Colonic mucosa (tissue), 4 donors: ENCODE measurements at regions not wholly inside any gene's neighbourhood (a gene's known extent, or its start where the extent isn't known, plus 50 kb on each side); places are given as distances from the start of the nearest gene placed in this dataset.
"Not testable (repeated sequence)": the region's sequence is repeated elsewhere in the genome, so short reads cannot be mapped to it uniquely, and the experiment has no call there.

ENCODE experiments used
- DNase-seq: peaks from one replicate; pipeline ENCODE4 v3.0.0-alpha.2; 2020
- H3K27ac ChIP-seq: fragments of 200-600 bp; one replicate; pipeline ENCODE4 v1.8.0; 2021
- H3K27me3 ChIP-seq: fragments of 200-600 bp; one replicate; pipeline ENCODE4 v1.8.0; 2021
- H3K36me3 ChIP-seq: fragments of 200-600 bp; one replicate; pipeline ENCODE4 v1.8.0; 2021
- H3K4me1 ChIP-seq: fragments of 200-600 bp; one replicate; pipeline ENCODE4 v1.8.0; 2021; ENCODE audit warnings: mild to moderate bottlenecking
- H3K4me3 ChIP-seq: fragments of 200-600 bp; one replicate; pipeline ENCODE4 v1.8.0; 2021
- H3K9ac ChIP-seq, 2 donors: one replicate each; pipeline ENCODE4 v1.7.0; 2013; ENCODE audit warnings: control low read depth in 2 of 2, low read depth in 2 of 2, low read length in 2 of 2
- H3K9me3 ChIP-seq: fragments of 200-600 bp; one replicate; pipeline ENCODE4 v1.8.0; 2021
- intact Hi-C: fragments of 100-400 bp; cut with DNase I; formaldehyde crosslinking; loops from one replicate; pipeline ENCODE4 v1.14.1; 2022
- TF ChIP-seq, protein P1 (sequence below): fragments of 200-600 bp; IDR thresholded peaks from one replicate; pipeline ENCODE4 v1.8.0; 2022; ENCODE audit warnings: antibody characterized with exemption, mild to moderate bottlenecking
- donor health status: healthy.
- donor health status: DM: no; HTN: no; CAD: no.
- donor health status: DM: no; HTN: no; CAD: no.

DNA sequence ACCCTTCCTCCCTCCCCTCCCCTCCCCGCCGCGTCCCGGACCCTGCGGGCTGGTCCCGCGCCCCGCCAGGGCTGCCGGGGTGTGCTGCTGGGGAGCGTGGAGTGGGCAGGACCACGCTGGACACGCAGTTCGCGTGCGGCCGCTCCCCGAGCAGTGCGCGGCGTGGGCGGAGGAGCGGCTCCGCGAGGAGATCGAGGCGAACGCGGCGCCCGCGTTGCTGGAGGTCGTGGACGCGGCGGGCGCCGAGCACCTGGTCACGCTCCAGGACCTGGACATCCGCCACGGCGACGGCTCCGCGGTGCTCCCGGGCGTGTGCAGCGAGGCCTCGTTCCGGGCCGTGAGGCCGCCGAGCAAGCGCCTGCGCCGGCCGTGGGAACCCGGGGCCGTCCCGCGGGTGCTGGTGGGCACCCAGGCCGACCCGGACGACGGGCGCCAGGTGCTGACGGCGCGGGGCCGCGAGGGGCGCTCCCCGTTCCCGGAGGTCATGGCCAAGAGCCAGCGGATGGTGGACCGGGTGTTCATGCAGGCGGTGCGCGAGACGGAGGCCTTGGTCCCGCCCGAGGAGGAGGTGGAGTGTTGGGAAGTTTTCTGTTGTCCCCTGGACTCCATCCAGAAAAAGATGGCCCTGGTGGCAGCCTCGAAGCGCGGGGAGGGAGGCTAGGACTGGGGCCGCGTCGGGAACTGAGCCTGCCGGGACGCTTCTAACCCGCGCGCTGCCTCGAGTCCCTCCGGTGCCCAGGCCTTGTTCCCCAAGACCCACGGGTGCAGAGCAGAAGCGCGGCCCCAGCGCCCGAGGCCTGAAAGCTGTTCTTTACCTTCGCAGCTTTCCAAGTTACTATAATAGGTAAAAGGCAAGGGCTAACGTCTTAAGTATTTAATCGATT lies 54.7 kb upstream of the EIF5 start:
- Histone ChIP-seq H3K9me3 (no peaks in the 10 kb centered on the region), H3K36me3 (no peaks in the 10 kb centered on the region), H3K9ac (peak overlapping the region in 1 of 2 donors; percentile 14), H3K27ac (no peak overlapping the region), H3K4me3 (peak overlapping the region; percentile 15), H3K27me3 (peaks cover 28% of the 10 kb centered on the region), H3K4me1 (no peaks in the 10 kb centered on the region)
- TF ChIP-seq, protein P1, sequence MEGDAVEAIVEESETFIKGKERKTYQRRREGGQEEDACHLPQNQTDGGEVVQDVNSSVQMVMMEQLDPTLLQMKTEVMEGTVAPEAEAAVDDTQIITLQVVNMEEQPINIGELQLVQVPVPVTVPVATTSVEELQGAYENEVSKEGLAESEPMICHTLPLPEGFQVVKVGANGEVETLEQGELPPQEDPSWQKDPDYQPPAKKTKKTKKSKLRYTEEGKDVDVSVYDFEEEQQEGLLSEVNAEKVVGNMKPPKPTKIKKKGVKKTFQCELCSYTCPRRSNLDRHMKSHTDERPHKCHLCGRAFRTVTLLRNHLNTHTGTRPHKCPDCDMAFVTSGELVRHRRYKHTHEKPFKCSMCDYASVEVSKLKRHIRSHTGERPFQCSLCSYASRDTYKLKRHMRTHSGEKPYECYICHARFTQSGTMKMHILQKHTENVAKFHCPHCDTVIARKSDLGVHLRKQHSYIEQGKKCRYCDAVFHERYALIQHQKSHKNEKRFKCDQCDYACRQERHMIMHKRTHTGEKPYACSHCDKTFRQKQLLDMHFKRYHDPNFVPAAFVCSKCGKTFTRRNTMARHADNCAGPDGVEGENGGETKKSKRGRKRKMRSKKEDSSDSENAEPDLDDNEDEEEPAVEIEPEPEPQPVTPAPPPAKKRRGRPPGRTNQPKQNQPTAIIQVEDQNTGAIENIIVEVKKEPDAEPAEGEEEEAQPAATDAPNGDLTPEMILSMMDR, result no peak
- intact Hi-C loops, result no loop called here
- DNase-seq, result no peak

DNA sequence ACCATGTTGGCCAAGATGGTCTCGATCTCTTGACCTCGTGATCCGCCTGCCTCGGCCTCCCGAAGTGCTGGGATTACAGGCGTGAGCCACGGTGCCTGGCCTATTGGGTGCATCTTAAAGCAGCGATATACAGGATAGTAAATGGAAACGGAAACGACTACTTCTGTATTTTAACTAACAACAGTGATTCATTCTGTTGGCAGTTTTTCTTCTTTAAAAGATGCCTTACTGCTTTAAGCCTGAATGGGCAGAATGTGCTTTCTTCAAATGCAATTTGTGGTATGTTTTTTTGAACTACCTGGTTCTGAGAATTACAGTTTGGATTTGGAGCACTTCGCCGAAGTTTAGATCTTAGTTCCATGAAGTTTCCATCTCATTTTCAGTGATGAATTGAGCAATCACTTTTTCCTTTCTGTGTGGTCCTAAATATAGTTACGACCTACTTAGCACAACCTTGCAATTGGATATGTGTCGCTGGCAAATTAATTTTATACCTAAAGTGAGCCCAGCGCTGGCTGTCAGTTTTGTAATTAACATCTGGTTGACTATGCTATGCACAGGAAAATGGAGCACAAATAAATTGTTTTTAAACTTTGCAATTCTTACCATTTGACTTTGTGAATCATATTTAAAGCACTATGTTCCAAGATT lies 53.6 kb upstream of the EIF5 start:
- H3K4me3 ChIP-seq, result no peak overlapping the region
- no peak overlapping the region for H3K27ac ChIP-seq
- H3K27me3 ChIP-seq, result peaks cover 24% of the 10 kb centered on the region
- H3K9me3 ChIP-seq, result no peaks in the 10 kb centered on the region
- intact Hi-C loops, result no loop called here
- no peaks in the 10 kb centered on the region for H3K36me3 ChIP-seq
- no peaks in the 10 kb centered on the region for H3K4me1 ChIP-seq
- DNase-seq, result no peak
- TF ChIP-seq, protein P1, result no peak
- H3K9ac ChIP-seq, result no peak overlapping the region

DNA sequence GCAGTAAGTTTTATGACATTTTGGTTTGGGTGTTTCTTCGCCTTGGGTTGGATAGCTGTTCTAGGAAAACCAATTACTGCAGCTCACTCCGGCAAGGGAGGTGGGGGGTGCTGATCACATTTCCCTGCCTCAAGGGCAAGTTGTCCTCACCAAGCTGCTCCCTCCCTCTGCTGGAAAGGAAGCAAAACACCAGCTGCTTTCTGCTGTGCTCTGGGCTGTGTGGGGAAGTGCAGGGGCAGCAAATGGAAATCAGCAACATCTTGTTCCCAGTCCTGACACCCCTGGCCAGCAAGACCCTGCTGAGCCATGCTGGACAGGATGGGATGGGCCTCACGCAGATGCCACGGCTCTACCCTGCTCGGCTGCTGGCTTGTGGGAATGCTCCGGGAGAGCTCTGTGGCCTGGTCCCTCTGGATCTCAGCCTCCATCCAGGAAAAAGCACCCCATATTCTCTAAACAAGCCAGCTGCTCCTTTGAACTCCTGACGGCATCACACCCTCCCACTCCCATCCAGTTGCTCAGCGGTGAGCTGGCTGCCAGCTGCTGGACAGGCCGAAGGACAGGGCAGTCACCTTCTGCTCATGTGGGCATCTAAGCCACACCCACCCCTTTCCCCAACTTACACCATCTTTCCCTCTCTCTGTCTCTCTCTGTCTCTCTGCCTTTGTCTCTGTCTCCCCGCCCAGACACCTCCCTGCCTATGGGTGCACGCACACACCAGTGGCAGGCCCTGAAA lies 52.4 kb upstream of the EIF5 start:
- H3K27ac ChIP-seq, result no peak overlapping the region
- intact Hi-C loops, result no loop called here
- no peaks in the 10 kb centered on the region for H3K36me3 ChIP-seq
- H3K4me3 ChIP-seq, result no peak overlapping the region
- peak overlapping the region in 1 of 2 donors; percentile 34 for H3K9ac ChIP-seq
- peak; percentile 42 for DNase-seq
- no peaks in the 10 kb centered on the region for H3K9me3 ChIP-seq
- H3K27me3 ChIP-seq, result peaks cover 24% of the 10 kb centered on the region
- TF ChIP-seq, protein P1, result peak; percentile 15
- no peaks in the 10 kb centered on the region for H3K4me1 ChIP-seq

DNA sequence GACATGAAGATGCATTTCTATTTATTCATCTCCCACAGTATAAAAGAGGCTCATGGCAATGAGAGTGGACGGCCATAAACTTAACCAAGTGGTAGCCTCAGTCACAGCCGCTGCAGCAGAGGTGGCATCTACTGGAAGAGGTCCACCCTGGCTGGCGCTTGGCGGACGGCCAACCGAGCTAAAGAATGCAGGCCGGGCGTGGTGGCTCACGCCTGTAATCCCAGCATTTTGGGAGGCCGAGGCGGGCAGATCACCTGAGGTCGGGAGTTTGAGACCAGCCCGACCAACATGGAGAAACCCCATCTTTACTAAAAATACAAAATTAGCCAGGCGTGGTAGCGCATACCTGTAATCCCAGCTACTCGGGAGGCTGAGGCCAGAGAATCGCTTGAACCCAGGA lies 51.7 kb upstream of the EIF5 start:
- H3K36me3 ChIP-seq, H3K9me3 ChIP-seq, intact Hi-C loops, DNase-seq, H3K9ac ChIP-seq, H3K27ac ChIP-seq, H3K4me1 ChIP-seq, H3K4me3 ChIP-seq: not testable (repeated sequence)
- peaks cover 24% of the 10 kb centered on the region for H3K27me3 ChIP-seq

DNA sequence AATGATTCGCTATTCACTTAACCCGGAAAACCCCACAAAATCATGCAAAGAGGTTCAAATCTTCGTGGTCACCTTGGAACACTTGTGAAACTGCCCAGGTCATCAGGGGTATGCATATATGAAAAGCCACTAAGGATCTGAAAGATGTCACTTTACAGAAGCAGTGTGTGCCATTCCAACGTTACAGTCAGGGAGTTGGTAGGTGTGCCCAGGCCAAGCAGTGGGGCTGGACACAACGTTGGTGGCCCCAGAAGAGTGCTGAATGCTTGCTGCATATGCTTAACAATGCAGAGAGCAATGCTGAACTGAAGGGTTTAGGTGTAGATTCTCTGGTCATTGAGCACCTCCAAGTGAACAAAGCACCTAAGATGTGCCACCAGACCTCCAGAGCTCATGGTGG lies 51.1 kb upstream of the EIF5 start:
- intact Hi-C loops, result no loop called here
- TF ChIP-seq, protein P1, result no peak
- Histone ChIP-seq H3K36me3 (no peaks in the 10 kb centered on the region), H3K4me3 (no peak overlapping the region), H3K9ac (no peak overlapping the region), H3K27me3 (peaks cover 19% of the 10 kb centered on the region), H3K9me3 (no peaks in the 10 kb centered on the region), H3K27ac (no peak overlapping the region), H3K4me1 (no peaks in the 10 kb centered on the region)
- DNase-seq, result no peak
